PC-9 (cell line): ENCODE measurements at regions not wholly inside any gene's neighbourhood (a gene's known extent, or its start where the extent isn't known, plus 50 kb on each side); places are given as distances from the start of the nearest gene placed in this dataset.

Source experiments
- BruUV-seq: library from RNA; stranded (reverse); fragments of 400-500 nt; replicated peaks from 2 replicates; lab custom pipeline; 2021; lab: Mats Ljungman, UMichigan
- CTCF ChIA-PET: fragments of 300-600 bp; sonication (Branson Sonifier 250); formaldehyde crosslinking; loops from one replicate; lab custom pipeline; 2022; ENCODE audit warnings: antibody characterized with exemption; lab: Charles Lee
- POLR2A ChIA-PET: fragments of 300-600 bp; sonication (Branson Sonifier 250); formaldehyde crosslinking; loops from one replicate; lab custom pipeline; 2022; ENCODE audit warnings: antibody characterized with exemption; ENCODE audit not compliant: unreplicated experiment; lab: Charles Lee
- DNase-seq, 2 experiments: peaks; one replicate each; pipeline versions ENCODE4 v3.0.0 to v3.0.0-alpha.2; 2015 to 2022; ENCODE audit warnings: mixed read lengths in 1 of 2
- H2AFZ ChIP-seq: fragments of 200-600 bp; sonication (generic); 2 replicates; pipeline ENCODE4 v1.8.1; 2017; ENCODE audit warnings: antibody characterized with exemption
- H3F3A ChIP-seq: fragments of 200-600 bp; sonication (generic); 2 replicates; pipeline ENCODE4 v1.8.1; 2017; ENCODE audit warnings: antibody characterized with exemption, mild to moderate bottlenecking, low read depth; ENCODE audit not compliant: insufficient read depth
- H3K27ac ChIP-seq: fragments of 200-600 bp; sonication (generic); 2 replicates; pipeline ENCODE4 v1.6.1; 2016; ENCODE audit warnings: mixed run types
- H3K27me3 ChIP-seq: fragments of 200-600 bp; sonication (generic); 2 replicates; pipeline ENCODE4 v1.6.1; 2016; ENCODE audit warnings: low read depth, mixed run types; ENCODE audit not compliant: insufficient read depth
- H3K36me3 ChIP-seq: fragments of 200-600 bp; sonication (generic); 2 replicates; pipeline ENCODE4 v1.6.1; 2016; ENCODE audit warnings: low read depth, mixed run types
- H3K4me1 ChIP-seq: fragments of 200-600 bp; sonication (generic); replicated peaks from 2 replicates; pipeline ENCODE4 v1.6.1; 2016; ENCODE audit warnings: mixed run types; ENCODE audit not compliant: insufficient read depth
- H3K4me2 ChIP-seq: fragments of 200-600 bp; sonication (generic); 2 replicates; pipeline ENCODE4 v1.6.1; 2017; ENCODE audit warnings: mixed run types
- H3K4me3 ChIP-seq: fragments of 200-600 bp; sonication (generic); 2 replicates; pipeline ENCODE4 v1.6.1; 2016; ENCODE audit warnings: mixed run types
- H3K79me2 ChIP-seq: fragments of 200-600 bp; sonication (generic); 2 replicates; pipeline ENCODE4 v1.6.1; 2017; ENCODE audit warnings: low read depth, mixed run types
- H3K9me2 ChIP-seq: fragments of 200-600 bp; sonication (generic); 2 replicates; pipeline ENCODE4 v1.8.1; 2017; ENCODE audit warnings: mild to moderate bottlenecking; ENCODE audit not compliant: insufficient read depth
- H3K9me3 ChIP-seq: fragments of 200-600 bp; sonication (generic); 2 replicates; pipeline ENCODE4 v1.8.1; 2016; ENCODE audit warnings: low read depth; ENCODE audit not compliant: insufficient read depth
- H4K20me1 ChIP-seq: fragments of 200-600 bp; sonication (generic); 2 replicates; pipeline ENCODE4 v1.8.1; 2017; ENCODE audit not compliant: insufficient read depth
- EZH2 ChIP-seq: fragments of 200-600 bp; sonication (generic); IDR thresholded peaks from 2 replicates; pipeline ENCODE4 v1.8.0; 2017; ENCODE audit warnings: antibody characterized with exemption, low read depth
- intact Hi-C: fragments of 100-400 bp; cut with micrococcal nuclease; formaldehyde crosslinking; loops from one replicate; pipeline ENCODE4 v1.10.0; 2022; ENCODE audit not compliant: unreplicated experiment
- TF ChIP-seq, protein P1 (sequence below): fragments of 200-600 bp; sonication (generic); conservative IDR thresholded peaks from 2 replicates; pipeline ENCODE4 v1.6.1; 2017; ENCODE audit warnings: mixed run types, antibody characterized with exemption, mild to moderate bottlenecking, moderate library complexity

DNA sequence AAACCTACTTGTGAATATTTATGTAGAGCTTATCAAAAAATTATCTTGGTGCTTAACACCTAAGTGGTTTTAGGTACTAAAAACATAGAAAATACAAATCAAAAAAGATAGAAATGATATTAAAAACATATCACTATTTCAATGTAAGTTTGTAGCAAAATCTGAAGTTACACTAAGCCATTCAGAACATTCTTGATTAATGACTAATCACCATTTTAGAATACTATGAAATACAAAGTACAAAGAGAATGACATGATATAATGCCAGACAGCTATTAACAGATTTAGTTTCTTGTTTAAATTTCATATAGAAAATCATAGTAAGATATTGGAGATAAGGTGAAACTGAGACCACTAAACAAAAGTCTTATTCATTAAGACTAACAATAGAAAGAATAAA lies 169.7 kb upstream of the AGTR1 start:
- Histone ChIP-seq H4K20me1 (no peaks in the 10 kb centered on the region), H3K9me2 (no peaks in the 10 kb centered on the region), H3K4me2 (no peak overlapping the region), H3K36me3 (no peaks in the 10 kb centered on the region), H3K79me2 (no peaks in the 10 kb centered on the region), H3K27me3 (no peaks in the 10 kb centered on the region), H3K27ac (no peak overlapping the region), H2AFZ (no peak overlapping the region), H3K9me3 (no peaks in the 10 kb centered on the region; the same call in 1 of the 2 replicates), H3K4me1 (no peaks in the 10 kb centered on the region), H3F3A (no peaks in the 10 kb centered on the region), H3K4me3 (no peak overlapping the region)
- intact Hi-C loops: no loop called here
- POLR2A ChIA-PET: no interaction called here
- no peak for DNase-seq
- CTCF ChIA-PET: no interaction called here
- BruUV-seq: no TSS peak
- TF ChIP-seq, protein P1, sequence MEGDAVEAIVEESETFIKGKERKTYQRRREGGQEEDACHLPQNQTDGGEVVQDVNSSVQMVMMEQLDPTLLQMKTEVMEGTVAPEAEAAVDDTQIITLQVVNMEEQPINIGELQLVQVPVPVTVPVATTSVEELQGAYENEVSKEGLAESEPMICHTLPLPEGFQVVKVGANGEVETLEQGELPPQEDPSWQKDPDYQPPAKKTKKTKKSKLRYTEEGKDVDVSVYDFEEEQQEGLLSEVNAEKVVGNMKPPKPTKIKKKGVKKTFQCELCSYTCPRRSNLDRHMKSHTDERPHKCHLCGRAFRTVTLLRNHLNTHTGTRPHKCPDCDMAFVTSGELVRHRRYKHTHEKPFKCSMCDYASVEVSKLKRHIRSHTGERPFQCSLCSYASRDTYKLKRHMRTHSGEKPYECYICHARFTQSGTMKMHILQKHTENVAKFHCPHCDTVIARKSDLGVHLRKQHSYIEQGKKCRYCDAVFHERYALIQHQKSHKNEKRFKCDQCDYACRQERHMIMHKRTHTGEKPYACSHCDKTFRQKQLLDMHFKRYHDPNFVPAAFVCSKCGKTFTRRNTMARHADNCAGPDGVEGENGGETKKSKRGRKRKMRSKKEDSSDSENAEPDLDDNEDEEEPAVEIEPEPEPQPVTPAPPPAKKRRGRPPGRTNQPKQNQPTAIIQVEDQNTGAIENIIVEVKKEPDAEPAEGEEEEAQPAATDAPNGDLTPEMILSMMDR: no peak
- no peak for TF ChIP-seq EZH2

DNA sequence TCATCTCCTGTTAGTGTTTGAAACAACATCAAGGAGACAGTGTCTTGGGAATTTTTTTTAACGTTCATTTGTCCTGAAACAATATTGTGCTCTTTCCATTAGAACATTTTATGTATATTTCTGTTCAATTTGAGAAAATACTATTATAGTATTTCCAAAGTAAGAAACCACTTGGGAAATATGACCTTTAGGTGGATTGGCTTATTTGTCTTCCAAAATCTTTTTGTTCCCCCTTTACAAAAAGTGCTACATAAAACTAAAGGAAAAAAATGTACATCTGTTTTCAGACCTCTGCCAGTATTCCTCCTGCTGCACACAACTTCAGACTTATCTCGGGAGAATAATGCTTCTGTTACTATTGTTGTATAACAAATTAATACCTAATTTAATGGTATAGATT lies 165.9 kb upstream of the AGTR1 start:
- POLR2A ChIA-PET: interaction anchor here (0.8 kb wide), 1 partner anchor 72 kb away, joined by 4 read pairs; no protein-coding TSS in a partner anchor
- no peaks in the 10 kb centered on the region for H3K79me2 ChIP-seq
- no peak overlapping the region for H3K27ac ChIP-seq
- no peaks in the 10 kb centered on the region for H3K4me1 ChIP-seq
- no peaks in the 10 kb centered on the region for H3F3A ChIP-seq
- no peaks in the 10 kb centered on the region for H3K9me3 ChIP-seq
- no peak overlapping the region for H3K4me2 ChIP-seq
- H2AFZ ChIP-seq: no peak overlapping the region
- no peaks in the 10 kb centered on the region; the same call in 1 of the 2 replicates for H4K20me1 ChIP-seq
- no peaks in the 10 kb centered on the region for H3K9me2 ChIP-seq
- BruUV-seq: no TSS peak
- TF ChIP-seq EZH2: no peak
- TF ChIP-seq, protein P1: no peak
- no peak overlapping the region for H3K4me3 ChIP-seq
- H3K27me3 ChIP-seq: no peaks in the 10 kb centered on the region
- H3K36me3 ChIP-seq: no peaks in the 10 kb centered on the region
- intact Hi-C loops: no loop called here
- DNase-seq: no peak
- CTCF ChIA-PET: no interaction called here

DNA sequence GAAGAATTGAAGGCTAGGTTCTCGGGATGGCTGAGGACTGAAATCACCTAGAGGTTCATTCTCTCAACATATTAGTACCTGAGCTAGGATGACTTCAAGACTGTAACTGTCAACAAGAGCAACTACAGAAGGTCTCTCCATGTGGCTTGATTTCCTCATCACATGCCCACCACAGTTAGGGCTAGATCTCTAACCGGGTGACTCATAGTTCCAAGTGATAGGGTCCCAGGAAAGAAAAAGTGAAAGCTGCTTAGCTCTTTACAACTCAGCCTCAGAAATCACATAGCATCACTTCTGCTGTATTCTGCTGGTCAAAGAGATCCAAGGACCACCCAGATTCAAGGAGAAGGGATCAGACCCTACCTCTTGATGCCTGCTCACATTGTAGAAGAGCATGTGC lies 165.4 kb upstream of the AGTR1 start:
- no peak overlapping the region for H2AFZ ChIP-seq
- no peak overlapping the region for H3K4me3 ChIP-seq
- no peaks in the 10 kb centered on the region for H3K36me3 ChIP-seq
- H3K4me2 ChIP-seq: no peak overlapping the region
- H3K4me1 ChIP-seq: no peaks in the 10 kb centered on the region
- no peaks in the 10 kb centered on the region for H3F3A ChIP-seq
- POLR2A ChIA-PET: interaction anchor here (0.8 kb wide), 1 partner anchor 72 kb away, joined by 4 read pairs; no protein-coding TSS in a partner anchor
- DNase-seq: no peak
- H3K27me3 ChIP-seq: no peaks in the 10 kb centered on the region
- CTCF ChIA-PET: no interaction called here
- BruUV-seq: no TSS peak
- no peak overlapping the region for H3K27ac ChIP-seq
- no peaks in the 10 kb centered on the region; the same call in 1 of the 2 replicates for H4K20me1 ChIP-seq
- no peaks in the 10 kb centered on the region for H3K9me2 ChIP-seq
- intact Hi-C loops: no loop called here
- H3K9me3 ChIP-seq: no peaks in the 10 kb centered on the region
- TF ChIP-seq, protein P1: no peak
- no peak for TF ChIP-seq EZH2
- no peaks in the 10 kb centered on the region for H3K79me2 ChIP-seq
